EH (cell line): ENCODE measurements at regions not wholly inside any gene's neighbourhood (a gene's known extent, or its start where the extent isn't known, plus 50 kb on each side); places are given as distances from the start of the nearest gene placed in this dataset.
A peak's percentile ranks its signal among the peaks of the same experiment; 100 is the strongest.

Source experiments
- DNase-seq: peaks from one replicate; pipeline ENCODE4 v3.0.0-alpha.2; 2015; ENCODE audit warnings: low read depth

DNA sequence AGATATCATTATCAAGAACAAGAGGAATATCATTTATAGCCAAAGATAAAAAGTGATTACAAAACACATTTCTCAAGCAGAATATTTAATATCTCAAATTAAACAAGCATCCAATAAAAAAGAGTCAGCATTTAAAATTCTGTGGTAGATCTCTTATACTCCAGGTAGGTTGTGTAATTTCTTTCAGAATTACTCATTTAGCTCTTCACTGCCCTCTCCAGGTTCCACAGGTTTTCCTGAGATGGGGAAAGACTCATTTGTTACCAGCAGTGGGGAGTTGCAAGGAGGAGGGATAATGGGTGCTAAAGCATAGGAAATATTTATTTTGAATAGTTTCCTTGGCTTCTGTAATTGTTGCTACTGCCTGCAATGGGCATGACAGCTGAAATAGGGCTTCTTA, 83.1 kb upstream of the RASGRP1 start:
- DNase-seq = peak; percentile 32

DNA sequence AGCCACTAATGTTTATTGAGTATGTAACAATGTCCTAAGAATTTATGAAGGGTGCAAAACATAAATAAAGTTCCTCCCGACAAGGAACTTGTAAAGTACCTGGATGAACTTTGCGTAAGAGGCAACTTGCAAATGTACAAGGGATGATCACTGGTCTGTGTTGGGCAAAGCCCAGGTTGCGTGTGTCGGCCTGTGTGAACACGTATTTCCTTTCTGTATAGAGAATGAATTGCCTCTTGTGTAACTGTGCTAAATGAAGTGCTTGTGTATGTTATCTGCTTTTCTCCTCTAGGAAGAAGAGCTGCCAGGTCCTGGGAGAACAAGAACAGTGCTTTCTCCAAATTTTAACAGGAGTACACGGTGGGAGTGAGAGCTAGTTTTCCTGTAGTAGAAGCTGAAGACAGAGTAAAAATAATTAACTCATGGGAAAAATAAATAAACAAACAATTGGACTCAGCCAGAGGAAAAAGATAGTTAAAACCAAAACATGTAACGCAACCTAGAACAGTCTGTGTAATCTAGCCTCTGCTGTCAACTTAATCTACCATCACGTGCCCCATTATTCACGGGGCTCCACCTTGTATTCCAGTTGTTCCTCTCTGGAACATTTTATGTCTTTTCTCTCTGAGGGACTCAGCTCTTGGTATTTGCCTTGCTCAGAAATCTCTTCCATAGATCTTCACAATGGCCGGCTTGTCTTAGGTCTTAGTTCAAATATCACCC, 83.7 kb upstream of the RASGRP1 start:
- no peak for DNase-seq

DNA sequence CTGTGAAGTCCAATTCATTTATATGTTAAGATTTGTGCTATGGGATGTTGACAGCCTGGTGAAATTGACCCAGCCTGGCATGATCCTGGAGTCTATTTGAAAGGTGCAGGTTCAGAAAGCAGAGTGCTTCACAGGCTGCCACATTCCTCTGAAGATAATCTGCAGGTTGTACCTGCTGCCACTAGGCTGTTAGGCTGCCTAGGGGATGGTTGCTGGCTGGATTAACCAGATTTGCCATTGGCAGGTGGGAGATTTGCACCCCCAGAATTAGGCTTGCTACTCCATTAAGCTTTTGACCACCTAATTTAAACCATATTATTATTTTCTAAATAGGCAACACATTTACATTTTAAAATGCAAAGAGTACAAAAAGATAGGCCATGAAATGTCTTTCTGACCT, 85.8 kb upstream of the RASGRP1 start:
- no peak for DNase-seq

DNA sequence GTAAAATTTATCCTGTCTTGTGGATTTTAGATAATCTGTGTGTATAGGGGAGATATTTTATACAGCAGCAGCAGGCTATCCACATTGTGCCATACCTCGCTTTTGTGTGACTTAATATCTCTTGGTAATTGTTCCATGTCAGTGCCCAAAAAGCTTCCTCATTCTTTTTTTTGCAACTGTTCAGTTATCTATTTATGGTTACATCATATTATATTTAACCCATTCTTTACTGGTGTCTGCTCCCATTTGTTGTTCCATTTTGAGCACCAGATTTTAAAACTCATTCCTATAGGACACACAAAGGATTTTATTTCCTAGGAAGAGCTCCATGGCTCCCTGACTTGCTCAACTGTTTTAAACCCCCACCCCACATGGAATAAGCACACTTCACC, 86.3 kb upstream of the RASGRP1 start:
- DNase-seq = no peak

DNA sequence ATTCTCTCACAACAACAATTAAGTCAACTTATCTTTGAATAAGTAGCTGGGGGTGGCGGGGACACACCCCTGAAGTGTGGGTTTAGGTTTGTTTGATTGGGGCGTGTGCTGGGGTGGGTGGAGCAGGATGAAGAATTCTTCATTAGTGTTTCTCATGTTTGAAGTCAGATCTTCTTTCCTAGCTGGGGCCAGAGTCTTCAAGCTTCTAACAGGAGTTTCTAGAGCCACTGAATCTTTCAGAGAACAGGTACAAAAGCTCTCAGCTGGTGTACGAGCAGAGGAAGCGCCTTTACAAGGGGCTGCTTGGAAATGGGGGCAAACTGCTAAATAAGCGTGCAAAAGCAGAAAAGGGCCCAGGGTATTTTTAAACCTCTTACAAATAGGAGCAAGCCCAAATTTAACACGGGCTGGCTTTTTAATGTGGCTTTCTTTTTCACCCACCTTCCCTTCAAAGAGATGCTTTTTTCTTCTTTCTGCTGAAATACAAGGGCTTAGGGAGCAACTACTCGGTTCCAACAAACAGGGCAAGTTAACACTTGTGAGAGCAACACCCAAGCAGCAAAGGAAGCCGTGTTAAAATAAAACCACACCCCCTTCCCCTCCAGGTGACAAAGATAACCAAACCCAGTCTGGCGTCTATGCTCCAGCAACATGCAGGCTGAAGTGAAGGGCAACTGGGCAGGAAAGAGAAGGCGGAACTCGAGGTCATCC, 86.9 kb upstream of the RASGRP1 start:
- no peak for DNase-seq

DNA sequence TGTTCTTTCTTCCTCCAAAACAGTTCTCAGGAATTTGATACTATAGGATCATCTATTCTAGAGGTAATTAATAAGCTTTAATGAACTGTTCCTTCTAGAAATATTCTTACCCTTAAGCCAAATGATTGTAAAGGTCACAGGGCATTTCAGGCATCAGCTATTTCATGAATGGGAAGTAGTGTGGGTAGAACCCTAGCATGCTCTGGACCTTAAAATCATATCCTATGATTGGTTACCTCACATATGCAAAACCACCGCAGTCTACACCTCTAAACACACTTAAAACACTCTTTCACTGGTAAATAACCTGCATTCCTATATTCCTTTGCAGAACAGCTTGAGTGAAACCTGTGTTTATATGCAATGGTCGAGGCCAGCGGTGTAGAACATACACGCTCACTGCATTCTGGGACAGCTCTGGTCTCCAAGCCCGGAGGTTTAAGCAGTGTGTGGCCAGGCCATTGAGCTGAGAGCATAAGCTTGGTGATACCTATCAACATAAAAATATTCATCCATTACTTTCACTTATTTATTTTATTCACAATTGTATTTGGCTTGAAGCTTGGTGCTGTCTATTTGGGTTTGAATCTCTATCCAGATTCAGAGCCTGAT, 87.7 kb upstream of the RASGRP1 start:
- no peak for DNase-seq

DNA sequence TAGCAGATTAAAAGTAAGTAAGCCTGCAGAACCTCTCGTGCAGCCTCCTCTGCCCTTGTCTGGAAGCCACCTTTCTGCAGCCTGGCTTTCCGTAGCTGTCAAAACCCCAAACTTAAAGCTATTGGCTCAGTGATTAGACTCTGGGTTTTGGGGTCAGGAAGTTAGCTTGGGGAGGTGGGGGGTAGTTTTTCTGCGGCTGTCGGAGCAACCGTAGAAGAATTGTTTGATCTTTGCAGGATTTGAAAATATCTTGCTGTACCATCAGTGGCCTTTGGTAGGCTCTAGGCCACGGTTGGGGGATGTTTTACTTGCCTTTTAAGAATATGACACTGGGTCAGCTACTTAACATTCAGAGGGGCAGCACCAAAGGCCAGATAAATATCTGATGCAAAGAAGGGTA, 88.4 kb upstream of the RASGRP1 start:
- DNase-seq = no peak

DNA sequence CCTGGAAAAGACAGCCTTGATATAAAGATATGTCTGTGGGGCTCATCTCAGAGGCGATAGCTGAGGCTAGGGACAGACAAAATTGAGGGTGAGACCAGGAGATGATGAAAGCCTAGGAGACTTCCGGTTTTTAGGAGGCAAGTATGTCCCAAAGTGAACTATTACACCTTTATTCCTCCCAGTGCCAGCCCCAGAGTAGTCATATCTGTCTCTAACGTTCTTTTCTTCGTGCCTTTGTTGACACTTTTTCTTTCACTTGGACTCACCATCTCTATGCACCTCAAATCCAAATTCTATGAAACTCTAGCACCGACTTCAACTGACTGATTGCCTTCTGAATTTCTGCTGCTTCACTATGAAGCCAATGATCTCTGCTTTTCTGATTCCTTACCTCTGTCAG, 93.8 kb upstream of the RASGRP1 start:
- no peak for DNase-seq

DNA sequence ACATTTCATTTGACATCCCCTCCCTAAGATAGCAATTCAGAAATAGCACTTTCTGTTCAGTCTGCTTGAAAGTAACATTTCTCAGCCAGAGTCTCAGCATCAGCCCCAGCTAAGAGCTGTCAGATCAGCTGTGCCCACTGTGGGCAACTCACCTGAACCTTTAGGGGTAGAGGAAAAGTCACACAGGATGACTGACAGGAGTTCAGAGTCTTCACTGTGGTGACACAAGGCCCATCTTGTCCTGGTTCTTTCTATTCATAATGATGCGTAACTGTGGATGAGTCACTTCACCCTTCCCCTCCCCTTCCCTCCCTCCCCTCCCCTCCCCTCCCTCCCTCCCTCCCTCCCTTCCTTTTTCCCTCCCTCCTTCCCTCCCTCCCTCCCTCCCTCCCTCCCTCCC, 96.1 kb upstream of the RASGRP1 start:
- no peak for DNase-seq

DNA sequence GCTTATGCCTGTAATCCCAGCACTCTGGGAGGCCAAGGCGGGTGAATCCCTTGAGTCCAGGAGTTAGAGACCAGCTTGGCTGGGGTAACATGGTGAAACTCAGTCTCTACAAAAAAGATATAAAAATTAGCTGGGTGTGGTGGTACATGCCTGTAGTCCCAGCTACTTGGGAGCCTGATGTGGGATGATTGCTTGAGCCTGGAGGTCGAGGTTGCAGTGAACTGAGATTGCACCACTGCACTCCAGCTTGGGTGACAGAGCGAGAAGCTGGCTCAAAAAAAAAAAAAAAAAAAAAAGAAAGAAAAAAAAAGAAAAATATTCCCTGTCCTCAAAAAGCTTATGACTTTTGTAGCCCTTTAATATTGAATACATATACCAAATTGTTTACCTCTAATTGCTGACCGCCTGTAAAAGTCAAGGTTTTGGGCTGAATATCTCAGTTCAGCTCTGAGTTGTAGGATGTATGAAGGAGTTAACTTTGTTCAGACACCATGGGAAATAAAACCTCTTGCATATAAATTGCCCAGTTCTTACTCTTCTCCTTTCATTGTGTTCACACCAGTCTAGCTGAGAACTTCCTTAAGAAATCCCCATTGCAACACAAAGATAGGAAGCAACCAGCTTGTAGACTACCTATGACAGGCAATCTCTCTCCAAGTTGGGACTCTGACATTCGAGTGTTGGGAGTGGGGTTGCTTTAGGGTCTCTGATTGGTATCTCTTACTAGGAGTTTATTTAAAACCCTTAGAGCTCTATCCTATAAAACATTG, 97.6 kb upstream of the RASGRP1 start:
- DNase-seq = no peak

DNA sequence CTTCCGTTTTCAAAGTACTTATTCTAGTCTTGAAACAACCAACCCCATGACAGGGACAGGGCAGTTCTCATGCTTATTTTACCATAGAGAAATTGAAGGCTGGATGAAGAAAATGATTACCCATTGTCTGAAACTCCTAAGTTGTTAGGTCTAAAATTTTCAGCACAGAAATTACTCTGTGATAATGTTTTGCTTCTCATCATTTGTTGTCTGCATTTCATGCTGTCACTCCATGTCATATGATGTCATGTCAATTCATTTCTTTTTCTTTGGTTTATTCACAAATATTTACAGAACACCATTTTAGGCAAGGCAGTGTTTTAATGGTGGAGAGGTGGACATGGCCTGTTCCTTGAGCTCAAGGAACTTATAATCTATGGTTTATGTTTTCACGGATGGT, 98.2 kb upstream of the RASGRP1 start:
- DNase-seq = no peak

DNA sequence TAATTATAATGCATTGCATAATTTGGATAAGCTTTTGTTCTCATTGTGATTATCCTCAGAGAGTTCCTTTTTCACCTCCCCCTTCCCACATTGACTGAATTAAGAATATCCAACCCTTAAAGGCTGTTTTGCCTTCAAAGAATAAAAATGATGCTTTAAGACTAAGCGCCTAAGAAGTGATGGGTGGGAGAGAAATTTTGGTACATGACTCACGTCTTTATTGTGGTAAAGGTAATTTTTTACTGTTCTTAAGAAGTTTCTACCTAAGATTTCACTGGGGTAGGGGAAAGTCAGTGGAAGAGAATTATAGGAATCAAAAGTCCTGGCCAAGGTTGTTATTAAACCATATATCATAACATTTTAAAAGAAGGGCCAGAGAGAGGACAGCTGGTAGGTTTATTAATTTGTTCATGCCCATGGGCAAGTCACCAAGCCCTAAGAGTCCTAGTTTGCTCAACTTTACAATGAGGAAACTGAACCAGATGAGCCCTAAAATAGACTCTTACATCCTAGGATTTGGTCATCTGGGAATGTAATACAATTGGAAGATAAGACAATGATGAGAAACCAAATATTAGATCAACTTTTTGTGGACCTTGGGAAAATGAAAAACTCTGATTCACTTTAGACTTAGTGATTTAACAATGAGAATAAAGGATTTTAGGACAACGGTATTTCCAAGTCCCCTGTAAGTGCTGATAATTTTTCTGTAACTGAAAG, 101.1 kb upstream of the RASGRP1 start:
- no peak for DNase-seq

DNA sequence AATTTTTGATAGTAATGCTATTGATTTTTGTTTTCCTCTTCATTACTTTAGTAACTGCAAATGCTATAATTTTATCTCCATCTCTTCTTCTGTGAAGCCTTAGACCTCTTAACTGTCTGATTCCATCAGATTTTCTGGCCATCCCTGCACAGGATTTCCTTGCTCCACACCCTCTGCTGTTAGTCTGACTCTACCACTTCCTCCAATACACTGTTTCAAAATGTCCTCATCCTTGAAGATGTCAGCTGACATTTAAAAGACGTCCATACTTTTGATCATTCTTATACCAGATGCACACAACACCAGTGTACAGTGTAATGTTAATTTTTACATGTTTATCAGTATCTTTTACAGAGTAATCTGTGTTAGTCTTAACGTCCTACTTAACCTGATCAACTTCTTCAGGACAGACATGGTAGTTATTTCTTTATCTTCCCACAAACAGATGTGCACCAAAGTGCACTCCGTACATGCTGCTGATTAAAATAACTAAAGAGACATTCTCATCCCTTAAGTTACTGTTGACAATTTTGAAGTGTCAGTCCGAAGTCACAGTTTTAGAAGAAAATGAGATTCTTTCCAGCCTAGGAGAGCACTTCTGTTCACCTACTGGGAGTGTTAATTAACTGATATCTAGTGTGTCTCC, 102.4 kb upstream of the RASGRP1 start:
- no peak for DNase-seq

DNA sequence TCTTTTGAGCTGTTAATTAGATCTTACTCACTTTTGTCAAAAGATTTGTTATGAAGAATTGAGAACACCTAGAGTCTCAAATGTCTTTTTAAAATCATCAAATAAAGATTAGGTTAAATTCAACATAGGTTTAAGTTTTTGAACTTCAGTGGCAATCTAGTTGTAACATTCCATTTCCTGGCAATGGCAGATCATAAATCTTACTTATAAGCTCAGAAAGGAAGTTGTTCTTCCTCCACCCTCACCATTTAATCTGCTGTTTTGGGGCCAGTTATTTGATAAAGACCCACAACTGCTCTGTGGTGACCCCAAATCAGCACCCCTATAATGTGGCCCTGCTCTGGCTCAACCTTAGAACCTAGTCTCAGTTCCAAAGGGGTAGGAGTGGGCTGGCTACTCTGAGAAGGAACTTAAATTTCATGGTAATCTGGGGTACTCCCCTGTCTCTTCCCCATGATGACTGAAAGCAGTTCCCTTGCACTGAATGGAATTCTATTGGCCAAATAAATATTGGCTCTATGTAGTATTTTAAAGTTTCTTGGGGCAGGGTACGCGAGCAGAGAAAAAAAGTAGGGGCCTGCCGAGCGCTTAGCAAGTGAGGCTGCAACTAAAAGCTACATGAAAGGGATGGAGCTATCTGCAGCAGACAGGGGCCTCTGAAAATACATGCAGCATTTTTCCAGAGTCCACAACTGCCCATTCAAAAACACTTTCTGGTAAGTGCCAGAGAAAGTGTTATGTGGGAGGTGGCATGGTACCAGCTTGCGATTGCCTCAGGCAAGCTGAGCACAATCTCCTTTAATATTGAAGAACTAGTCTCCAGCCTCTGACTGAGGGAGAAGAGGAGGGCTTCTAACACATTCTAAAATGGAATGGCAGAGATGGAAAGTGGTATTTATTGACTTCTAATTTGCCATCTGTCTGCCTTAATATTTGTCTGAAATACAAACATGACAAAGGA, 103.6 kb upstream of the RASGRP1 start:
- no peak for DNase-seq

DNA sequence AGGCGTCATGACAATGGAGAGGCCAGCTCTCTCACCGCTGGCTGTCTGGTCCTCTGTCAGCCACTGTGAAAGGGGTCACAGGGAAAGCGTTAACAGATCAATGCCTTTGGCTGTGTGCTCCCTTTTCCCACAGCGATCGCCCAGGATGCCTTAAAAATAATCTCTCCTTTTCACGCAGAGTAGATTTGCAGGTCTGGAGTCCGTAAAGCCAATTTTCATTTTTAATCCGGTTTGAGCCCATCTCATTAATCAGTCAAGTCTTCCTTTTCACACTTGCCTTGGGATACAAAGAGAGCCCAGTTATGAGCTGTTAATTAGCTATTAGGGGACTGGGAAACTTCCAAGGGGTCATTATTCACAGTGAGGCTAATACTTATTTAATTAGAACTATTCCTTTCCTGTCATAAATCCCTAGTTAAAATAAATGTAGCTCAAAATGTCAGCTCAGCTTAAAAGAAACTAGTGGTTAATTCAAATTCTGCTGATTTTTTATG, 104.3 kb upstream of the RASGRP1 start:
- DNase-seq = no peak

DNA sequence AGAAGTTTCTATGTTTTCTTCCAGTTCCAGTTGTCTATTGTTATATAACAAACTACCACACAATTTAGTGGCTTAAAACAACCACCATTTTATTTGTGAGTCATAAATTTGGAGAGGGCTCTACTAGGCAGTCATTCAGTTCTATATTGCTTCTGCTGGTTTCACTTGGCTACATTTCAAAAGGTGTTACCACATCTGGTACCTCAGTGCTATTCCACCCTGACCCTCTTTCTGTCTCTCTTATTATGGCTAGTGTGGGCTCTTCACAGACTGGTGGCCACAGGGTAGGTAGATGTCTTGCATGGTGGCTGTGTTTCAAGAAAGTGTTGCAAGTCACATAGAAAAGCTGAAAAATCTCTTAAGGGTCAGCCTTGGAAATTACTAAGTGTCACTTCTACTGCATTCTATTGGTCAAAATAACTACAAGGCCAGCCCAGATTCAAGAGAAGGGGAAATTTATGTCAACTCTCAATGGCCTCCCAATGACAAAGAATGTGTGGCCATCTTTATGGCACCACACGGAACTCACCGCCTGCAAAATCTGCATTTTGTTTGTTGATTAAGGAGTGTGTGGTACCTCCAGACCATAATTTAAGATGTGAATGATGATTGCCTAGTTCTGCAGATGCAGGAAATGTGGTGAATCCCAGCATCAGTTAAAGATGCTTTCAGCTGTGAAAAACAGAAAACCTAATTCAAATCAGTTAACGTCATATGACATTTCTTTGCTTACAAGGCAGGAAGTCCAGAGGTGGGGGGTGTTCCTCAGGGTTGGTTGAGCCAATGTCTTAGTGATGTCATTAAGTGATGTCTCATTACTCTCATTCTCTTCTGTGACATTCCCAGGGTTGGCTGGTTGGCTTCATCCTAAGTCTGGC, 105.8 kb upstream of the RASGRP1 start:
- no peak for DNase-seq

DNA sequence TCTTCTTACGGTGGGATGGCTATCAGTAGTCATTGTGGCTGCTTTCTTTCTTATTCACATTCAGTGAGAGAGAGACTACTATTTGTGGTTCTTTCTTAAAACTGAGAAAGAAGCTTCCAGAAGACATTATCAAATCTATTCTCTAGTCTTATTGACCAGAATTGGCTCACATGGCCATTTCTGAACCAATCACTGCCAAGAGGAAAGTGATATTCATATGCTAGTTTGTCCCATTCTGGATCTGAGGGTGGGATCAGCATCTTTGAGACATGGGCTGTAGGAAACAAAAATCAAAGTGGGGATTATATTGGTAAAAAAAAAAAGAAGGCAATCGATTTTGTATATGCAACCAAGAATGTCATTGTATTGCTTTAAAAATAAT, 106.4 kb upstream of the RASGRP1 start:
- no peak for DNase-seq

DNA sequence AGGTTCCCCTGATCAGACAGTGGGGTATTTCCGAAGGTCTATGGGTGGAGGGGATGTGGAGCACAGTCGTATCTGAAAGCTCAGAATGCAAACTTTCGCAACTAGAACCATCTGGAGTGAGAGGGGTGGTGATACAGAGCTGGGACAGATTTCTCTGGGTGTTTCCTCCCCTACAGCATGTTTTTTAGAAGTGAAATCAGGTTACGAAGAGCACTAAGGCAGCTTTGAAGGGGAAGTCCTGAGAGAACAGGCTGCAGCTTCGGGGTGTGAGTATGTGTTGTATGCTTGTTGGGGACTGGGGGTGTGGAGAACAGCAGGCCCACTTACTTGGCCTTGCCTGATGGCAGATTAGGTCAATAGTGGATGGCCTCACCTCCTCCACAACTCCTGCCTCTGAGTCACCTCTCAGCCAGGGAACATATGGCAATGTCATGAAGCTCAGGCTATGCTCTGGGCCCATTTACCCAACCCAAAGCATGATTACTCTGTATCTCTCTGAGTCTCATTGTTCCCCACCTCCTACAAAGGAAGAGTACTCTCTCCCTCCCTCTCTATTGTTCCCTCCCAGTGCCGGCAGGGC, 107.2 kb upstream of the RASGRP1 start:
- peak; percentile 18 for DNase-seq

DNA sequence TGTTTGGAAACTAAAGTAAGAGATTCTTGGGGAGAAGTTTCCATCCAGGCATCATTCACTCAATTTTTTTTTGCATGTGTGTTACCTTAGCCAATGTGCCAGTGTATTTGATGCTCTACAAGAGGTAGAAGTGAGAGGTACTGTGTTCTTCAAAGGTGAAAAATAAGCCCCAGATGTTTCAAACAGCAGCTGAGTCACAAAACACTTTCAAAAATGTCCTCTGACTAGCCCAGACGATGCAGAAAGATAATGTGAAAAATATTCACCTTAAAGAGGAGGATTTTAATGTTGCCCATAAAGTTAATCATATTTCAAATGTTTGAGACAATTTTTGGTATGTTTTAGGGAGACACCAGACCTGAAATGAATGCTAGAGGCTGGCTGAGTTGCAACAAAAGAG, 107.7 kb upstream of the RASGRP1 start:
- DNase-seq = no peak
